HEK293T (cell line): ENCODE measurements at regions not wholly inside any gene's neighbourhood (a gene's known extent, or its start where the extent isn't known, plus 50 kb on each side); places are given as distances from the start of the nearest gene placed in this dataset.

Experiments used
- CTCF ChIA-PET: fragments of 350-600 bp; formaldehyde crosslinking; extraction: SDS; loops from one replicate; lab custom pipeline; 2021; ENCODE audit warnings: antibody characterized with exemption, inconsistent platforms; lab: Yijun Ruan, JAX
- POLR2A ChIA-PET: fragments of 350-600 bp; formaldehyde crosslinking; extraction: SDS; loops from one replicate; lab custom pipeline; 2020; ENCODE audit warnings: antibody characterized with exemption, inconsistent platforms; lab: Yijun Ruan, JAX
- DNase-seq: peaks from one replicate; pipeline ENCODE4 v3.0.0; 2012; ENCODE audit warnings: mixed read lengths; ENCODE audit errors: extremely low spot score
- ARNT ChIP-seq: fragments of 450-650 bp; IDR thresholded peaks from 2 replicates; pipeline ENCODE4 v1.6.1; 2017; ENCODE audit warnings: mild to moderate bottlenecking
- BHLHE40 ChIP-seq: fragments of 450-650 bp; IDR thresholded peaks from 2 replicates; pipeline ENCODE4 v1.6.1; 2016; ENCODE audit warnings: mild to moderate bottlenecking, moderate library complexity, borderline replicate concordance
- CTBP1 ChIP-seq: fragments of 450-650 bp; IDR thresholded peaks from 2 replicates; pipeline ENCODE4 v1.6.1; 2016; ENCODE audit warnings: borderline replicate concordance
- ELF4 ChIP-seq: fragments of 450-650 bp; IDR thresholded peaks from 2 replicates; pipeline ENCODE4 v1.6.1; 2017; ENCODE audit warnings: antibody characterized with exemption
- FOXA1 ChIP-seq: fragments of 450-650 bp; IDR thresholded peaks from 2 replicates; pipeline ENCODE4 v1.6.1; 2016; ENCODE audit warnings: mild to moderate bottlenecking
- FOXK2 ChIP-seq: fragments of 450-650 bp; IDR thresholded peaks from 2 replicates; pipeline ENCODE4 v1.6.1; 2016; ENCODE audit warnings: mild to moderate bottlenecking
- FOXM1 ChIP-seq: fragments of 450-650 bp; IDR thresholded peaks from 2 replicates; pipeline ENCODE4 v1.6.1; 2017; ENCODE audit warnings: mild to moderate bottlenecking, borderline replicate concordance
- HDGF ChIP-seq: fragments of 450-650 bp; IDR thresholded peaks from 2 replicates; pipeline ENCODE4 v1.6.1; 2017; ENCODE audit warnings: antibody characterized with exemption, borderline replicate concordance
- L3MBTL2 ChIP-seq: fragments of 450-650 bp; conservative IDR thresholded peaks from 2 replicates; pipeline ENCODE4 v1.6.1; 2016; ENCODE audit warnings: mild to moderate bottlenecking
- LEF1 ChIP-seq: fragments of 450-650 bp; IDR thresholded peaks from 2 replicates; pipeline ENCODE4 v1.6.1; 2017; ENCODE audit warnings: mild to moderate bottlenecking, borderline replicate concordance
- NFRKB ChIP-seq: fragments of 450-650 bp; IDR thresholded peaks from 2 replicates; pipeline ENCODE4 v1.6.1; 2016; ENCODE audit warnings: mild to moderate bottlenecking, moderate library complexity
- PKNOX1 ChIP-seq: fragments of 450-650 bp; IDR thresholded peaks from 2 replicates; pipeline ENCODE4 v1.6.1; 2016
- SP1 ChIP-seq: fragments of 450-650 bp; IDR thresholded peaks from 2 replicates; pipeline ENCODE4 v1.6.1; 2017
- SUZ12 ChIP-seq: fragments of 450-650 bp; IDR thresholded peaks from 2 replicates; pipeline ENCODE4 v1.6.1; 2016; ENCODE audit warnings: mild to moderate bottlenecking
- TARDBP ChIP-seq: fragments of 450-650 bp; IDR thresholded peaks from 2 replicates; pipeline ENCODE4 v1.6.1; 2016
- ZNF384 ChIP-seq: fragments of 450-650 bp; IDR thresholded peaks from 2 replicates; pipeline ENCODE4 v1.6.1; 2016

DNA sequence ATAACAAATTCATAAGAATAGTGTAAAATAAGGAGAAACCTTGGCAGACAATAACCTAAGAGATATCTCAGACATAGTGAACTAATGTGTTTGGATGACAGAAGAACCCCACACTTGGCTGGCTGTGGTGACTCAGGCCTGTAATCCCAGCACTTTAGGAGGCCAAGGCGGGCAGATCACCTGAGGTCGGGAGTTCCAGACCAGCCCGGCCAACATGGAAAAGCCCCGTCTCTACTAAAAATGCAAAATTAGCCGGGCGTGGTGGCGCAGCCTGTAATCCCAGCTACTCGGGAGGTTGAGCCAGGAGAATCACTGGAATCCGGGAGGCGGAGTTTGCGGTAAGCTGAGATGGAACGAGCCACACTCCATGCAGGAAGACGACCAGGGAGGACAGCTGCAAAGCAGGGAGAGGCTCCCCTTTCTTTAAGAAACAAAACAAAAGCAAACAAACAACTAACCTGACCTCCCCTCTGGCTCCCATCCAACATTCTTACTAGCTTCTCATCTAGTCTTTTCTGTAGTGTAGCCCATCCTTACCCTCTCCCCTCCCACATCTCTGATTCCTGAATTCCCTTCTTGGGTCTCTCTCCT, 84.2 kb downstream of the ZNF280B start:
- POLR2A ChIA-PET: no interaction called here
- no peak for TF ChIP-seq ELF4
- TF ChIP-seq L3MBTL2: no peak
- TF ChIP-seq FOXA1: no peak
- TF ChIP-seq SP1: no peak
- CTCF ChIA-PET: interaction anchor here (0.6 to 1.0 kb wide), 2 partner anchors 112 to 129 kb away, joined by 3 to 4 read pairs; no protein-coding TSS in a partner anchor
- no peak for DNase-seq

DNA sequence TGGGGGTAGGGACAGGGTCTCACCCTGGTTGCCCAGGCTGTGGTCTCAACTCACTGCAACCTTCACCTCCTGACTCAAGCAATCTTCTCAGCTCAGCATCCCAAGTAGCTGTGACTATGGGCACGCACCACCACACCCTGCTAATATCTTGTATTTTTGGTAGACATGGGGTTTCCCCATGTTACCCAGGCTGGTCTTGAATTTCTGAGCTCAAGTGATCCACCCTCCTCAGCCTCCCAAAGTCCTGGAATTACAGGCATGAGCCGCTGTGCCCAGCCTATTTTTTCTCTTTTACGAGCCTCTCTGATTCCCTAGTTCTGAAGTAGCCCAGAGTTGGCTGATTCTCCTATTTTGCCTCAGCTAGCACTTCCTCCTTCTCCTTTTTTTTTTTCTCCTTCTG, 83.6 kb downstream of the ZNF280B start:
- TF ChIP-seq ELF4: no peak
- no peak for TF ChIP-seq BHLHE40
- no peak for TF ChIP-seq SUZ12
- TF ChIP-seq CTBP1: no peak
- TF ChIP-seq SP1: no peak
- no peak for TF ChIP-seq PKNOX1
- TF ChIP-seq NFRKB: no peak
- no peak for TF ChIP-seq FOXM1
- no peak for TF ChIP-seq TARDBP
- no peak for TF ChIP-seq FOXK2
- TF ChIP-seq L3MBTL2: no peak
- no peak for TF ChIP-seq HDGF
- no peak for TF ChIP-seq ARNT
- no peak for TF ChIP-seq FOXA1
- ChIA-PET CTCF (interaction anchor here (0.6 to 1.0 kb wide), 2 partner anchors 111 to 128 kb away, joined by 3 to 4 read pairs; no protein-coding TSS in a partner anchor), POLR2A (no interaction called here)
- DNase-seq: no peak

DNA sequence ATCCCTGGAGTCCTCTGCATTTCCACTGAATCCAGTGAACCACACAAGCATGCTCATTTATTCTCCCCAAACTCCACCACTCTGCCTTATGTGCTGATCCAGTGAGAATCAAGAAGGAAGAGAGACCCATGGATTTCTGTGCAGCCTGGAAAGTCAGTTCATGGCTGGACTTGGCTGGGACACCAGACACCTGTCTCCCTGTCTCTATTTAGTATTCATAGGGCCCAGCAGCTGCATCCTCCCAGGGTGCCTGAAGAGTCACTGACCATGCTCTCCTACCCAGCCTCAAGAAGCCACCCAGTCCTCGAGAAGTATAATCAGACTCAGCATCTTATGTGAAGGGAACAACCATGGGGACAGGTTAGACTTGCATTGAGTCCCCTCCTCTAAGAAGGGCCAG, 83.2 kb downstream of the ZNF280B start:
- ChIA-PET CTCF (no interaction called here), POLR2A (no interaction called here)
- no peak for DNase-seq
- no peak for TF ChIP-seq L3MBTL2

DNA sequence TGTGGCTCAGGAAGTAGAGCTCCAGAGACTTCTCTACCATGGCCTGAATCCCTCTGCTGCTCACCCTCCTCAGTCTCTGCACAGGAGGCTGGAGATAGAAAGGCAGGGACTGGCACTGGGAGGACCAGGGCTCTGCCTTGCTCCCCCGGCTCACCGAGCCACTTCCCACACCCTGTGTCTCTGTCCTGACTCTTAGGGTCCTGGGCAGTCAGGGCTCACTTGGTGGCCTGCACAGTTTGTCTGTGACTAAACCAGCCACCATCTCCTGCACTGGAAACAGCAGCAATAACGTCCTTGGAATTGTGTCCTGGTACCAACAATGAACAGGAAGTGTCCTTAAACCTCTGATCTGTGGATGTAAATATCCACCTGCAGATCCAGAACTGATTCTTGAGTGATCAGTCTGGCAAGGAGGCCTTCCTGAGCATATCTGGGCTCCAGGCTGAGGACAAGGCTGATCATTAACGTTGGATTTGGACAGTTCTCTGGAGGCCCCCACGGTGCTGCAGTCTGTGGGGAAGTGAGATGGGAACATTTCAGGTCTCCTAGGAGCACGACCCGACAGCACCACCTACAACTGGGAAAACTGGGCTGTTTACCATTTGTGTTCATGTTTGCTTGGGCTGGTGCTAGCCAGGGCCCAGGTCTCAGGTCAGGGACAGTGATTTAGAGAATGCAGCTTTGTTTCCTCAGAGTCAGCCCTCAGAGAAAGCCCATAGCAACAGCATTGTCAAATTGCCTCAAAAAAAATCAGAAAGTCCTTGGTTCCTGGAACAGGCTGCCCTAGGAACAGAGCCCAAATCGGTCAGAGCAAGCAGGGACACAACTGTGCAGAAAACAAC, 82.5 kb downstream of the ZNF280B start:
- POLR2A ChIA-PET: no interaction called here
- TF ChIP-seq ARNT (no peak), HDGF (no peak), BHLHE40 (no peak), SUZ12 (no peak)
- CTCF ChIA-PET: no interaction called here
- DNase-seq: no peak

GRCh38 chr22:22427542-22428065, 80.9 kb downstream of the ZNF280B start:
- no peak for DNase-seq
- no peak for TF ChIP-seq ARNT
- TF ChIP-seq SUZ12: no peak
- TF ChIP-seq LEF1: no peak
- no peak for TF ChIP-seq NFRKB
- TF ChIP-seq FOXA1: no peak
- no peak for TF ChIP-seq L3MBTL2
- TF ChIP-seq BHLHE40: no peak
- no peak for TF ChIP-seq CTBP1
- TF ChIP-seq SP1: no peak
- no peak for TF ChIP-seq ZNF384
- no peak for TF ChIP-seq TARDBP
- no peak for TF ChIP-seq ELF4
- TF ChIP-seq FOXK2: no peak
- TF ChIP-seq HDGF: no peak
- CTCF ChIA-PET: no interaction called here
- POLR2A ChIA-PET: no interaction called here

GRCh38 chr22:22428222-22429098, 80.1 kb downstream of the ZNF280B start:
- ChIA-PET CTCF (no interaction called here), POLR2A (no interaction called here)
- no peak for DNase-seq

More at GRCh38 chr22:22428222-22429098, 80.1 kb downstream of the ZNF280B start:
- TF ChIP-seq HDGF: no peak
- no peak for TF ChIP-seq CTBP1
- no peak for TF ChIP-seq BHLHE40
- no peak for TF ChIP-seq FOXK2
- TF ChIP-seq L3MBTL2: no peak
- TF ChIP-seq FOXM1: no peak
- TF ChIP-seq PKNOX1: no peak
- TF ChIP-seq FOXA1: no peak
- no peak for TF ChIP-seq LEF1
- TF ChIP-seq ZNF384: no peak
- TF ChIP-seq ARNT: no peak
- TF ChIP-seq SUZ12: no peak
- no peak for TF ChIP-seq ELF4
- no peak for TF ChIP-seq NFRKB
- TF ChIP-seq SP1: no peak
- no peak for TF ChIP-seq TARDBP
